WTC11 (cell line): ENCODE measurements at regions not wholly inside any gene's neighbourhood (a gene's known extent, or its start where the extent isn't known, plus 50 kb on each side); places are given as distances from the start of the nearest gene placed in this dataset.

Experiments
- ATAC-seq: fragments of 200-7000 bp; cut with Tn5 transposase; 2 replicates; pipeline ENCODE4 v1.10.0; 2021; ENCODE audit warnings: mild to moderate bottlenecking, moderate library complexity
- CTCF ChIA-PET: fragments of 300-600 bp; sonication (Branson Sonifier 250); formaldehyde crosslinking; loops from one replicate; lab custom pipeline; 2021; ENCODE audit warnings: antibody characterized with exemption; lab: Charles Lee
- POLR2A ChIA-PET: fragments of 350-600 bp; sonication (Branson Sonifier 250); formaldehyde crosslinking; loops from one replicate; lab custom pipeline; 2021; ENCODE audit warnings: antibody characterized with exemption; lab: Charles Lee
- DNase-seq: peaks from one replicate; pipeline ENCODE4 v3.0.0; 2021; ENCODE audit warnings: low spot score
- H3K27ac Mint-ChIP-seq: 2 replicates; pipeline ENCODE4 v1.8.0; 2021; ENCODE audit warnings: mixed read lengths
- H3K27me3 Mint-ChIP-seq: 2 replicates; pipeline ENCODE4 v1.8.0; 2021; ENCODE audit warnings: low read depth, mild to moderate bottlenecking, moderate library complexity, mixed read lengths
- H3K36me3 Mint-ChIP-seq: 2 replicates; pipeline ENCODE4 v1.8.0; 2021; ENCODE audit warnings: mixed read lengths
- H3K4me1 Mint-ChIP-seq: 2 replicates; pipeline ENCODE4 v1.8.0; 2022; ENCODE audit warnings: mixed read lengths
- H3K4me3 Mint-ChIP-seq: 2 replicates; pipeline ENCODE4 v1.8.0; 2021; ENCODE audit warnings: mild to moderate bottlenecking, moderate library complexity, mixed read lengths
- H3K9me3 Mint-ChIP-seq: 2 replicates; pipeline ENCODE4 v1.8.0; 2021; ENCODE audit warnings: mixed read lengths
- CREM ChIP-seq: sonication (generic); formaldehyde crosslinking; IDR thresholded peaks from 2 replicates; pipeline ENCODE4 v1.8.1; 2022; ENCODE audit warnings: mild to moderate bottlenecking, missing genetic modification reagents, moderate library complexity
- EMX1 ChIP-seq: fragments of 250-450 bp; sonication (Bioruptor Pico); IDR thresholded peaks from 2 replicates; pipeline ENCODE4 v1.8.0; 2021; ENCODE audit warnings: mild to moderate bottlenecking
- ESRRA ChIP-seq: sonication (generic); formaldehyde crosslinking; IDR thresholded peaks from 2 replicates; pipeline ENCODE4 v1.8.1; 2022; ENCODE audit warnings: mild to moderate bottlenecking, missing genetic modification reagents, borderline replicate concordance
- FOXK1 ChIP-seq: sonication (generic); formaldehyde crosslinking; IDR thresholded peaks from 2 replicates; pipeline ENCODE4 v1.8.0; 2022; ENCODE audit warnings: mild to moderate bottlenecking, moderate library complexity, missing genetic modification reagents
- GRHL2 ChIP-seq: fragments of 250-450 bp; sonication (Bioruptor Pico); IDR thresholded peaks from 2 replicates; pipeline ENCODE4 v1.8.0; 2022; ENCODE audit warnings: mild to moderate bottlenecking, moderate library complexity; ENCODE audit not compliant: insufficient replicate concordance, severe bottlenecking
- KAT7 ChIP-seq: sonication (generic); formaldehyde crosslinking; IDR thresholded peaks from 2 replicates; pipeline ENCODE4 v1.8.1; 2023; ENCODE audit warnings: missing genetic modification reagents, mild to moderate bottlenecking, borderline replicate concordance
- MXD4 ChIP-seq: fragments of 250-450 bp; sonication (Bioruptor Pico); IDR thresholded peaks from 2 replicates; pipeline ENCODE4 v1.8.0; 2021; ENCODE audit warnings: mild to moderate bottlenecking, moderate library complexity, borderline replicate concordance
- NFATC4 ChIP-seq: fragments of 250-450 bp; sonication (Bioruptor Pico); IDR thresholded peaks from 2 replicates; pipeline ENCODE4 v1.9.0; 2021; ENCODE audit warnings: mild to moderate bottlenecking
- NR3C1 ChIP-seq: sonication (generic); formaldehyde crosslinking; conservative IDR thresholded peaks from 2 replicates; pipeline ENCODE4 v1.8.1; 2023; ENCODE audit warnings: low read depth, mild to moderate bottlenecking, missing genetic modification reagents
- RELA ChIP-seq: sonication (generic); formaldehyde crosslinking; IDR thresholded peaks from 2 replicates; pipeline ENCODE4 v1.8.1; 2022; ENCODE audit warnings: missing genetic modification reagents, mild to moderate bottlenecking, borderline replicate concordance
- RORB ChIP-seq: fragments of 250-450 bp; sonication (Bioruptor Pico); IDR thresholded peaks from 2 replicates; pipeline ENCODE4 v1.9.0; 2021; ENCODE audit warnings: mild to moderate bottlenecking
- SMAD3 ChIP-seq: sonication (generic); formaldehyde crosslinking; IDR thresholded peaks from 2 replicates; pipeline ENCODE4 v1.8.0; 2022; ENCODE audit warnings: missing genetic modification reagents, mild to moderate bottlenecking, borderline replicate concordance
- TEAD1 ChIP-seq: sonication (generic); formaldehyde crosslinking; IDR thresholded peaks from 2 replicates; pipeline ENCODE4 v1.8.0; 2022; ENCODE audit warnings: mild to moderate bottlenecking, missing genetic modification reagents
- TEAD4 ChIP-seq: sonication (generic); formaldehyde crosslinking; IDR thresholded peaks from 2 replicates; pipeline ENCODE4 v1.8.0; 2022; ENCODE audit warnings: mild to moderate bottlenecking, missing genetic modification reagents
- ZBTB21 ChIP-seq: sonication (generic); formaldehyde crosslinking; IDR thresholded peaks from 2 replicates; pipeline ENCODE4 v1.8.1; 2023; ENCODE audit warnings: mild to moderate bottlenecking, missing genetic modification reagents, borderline replicate concordance
- TF ChIP-seq, protein P1 (sequence below): fragments of 200-600 bp; IDR thresholded peaks from 2 replicates; pipeline ENCODE4 v1.8.0; 2022; ENCODE audit warnings: antibody characterized with exemption
- TF ChIP-seq, protein P2 (sequence below): sonication (generic); formaldehyde crosslinking; IDR thresholded peaks from 2 replicates; pipeline ENCODE4 v1.8.1; 2022; ENCODE audit warnings: missing genetic modification reagents, borderline replicate concordance
- TF ChIP-seq, protein P3 (sequence below): sonication (generic); formaldehyde crosslinking; IDR thresholded peaks from 2 replicates; pipeline ENCODE4 v1.8.0; 2023; ENCODE audit warnings: missing genetic modification reagents
- TF ChIP-seq, protein P4 (sequence below): sonication (generic); formaldehyde crosslinking; IDR thresholded peaks from 2 replicates; pipeline ENCODE4 v1.8.1; 2023; ENCODE audit warnings: mild to moderate bottlenecking, missing genetic modification reagents
- TF ChIP-seq, protein P5 (sequence below): sonication (generic); formaldehyde crosslinking; IDR thresholded peaks from 2 replicates; pipeline ENCODE4 v1.8.0; 2023; ENCODE audit warnings: missing genetic modification reagents, mild to moderate bottlenecking, borderline replicate concordance
- TF ChIP-seq, protein P6 (sequence below): fragments of 250-450 bp; sonication (Bioruptor Pico); IDR thresholded peaks from 2 replicates; pipeline ENCODE4 v1.8.0; 2021; ENCODE audit warnings: mild to moderate bottlenecking
- TF ChIP-seq, protein P7 (sequence below): sonication (generic); formaldehyde crosslinking; conservative IDR thresholded peaks from 2 replicates; pipeline ENCODE4 v1.8.1; 2022; ENCODE audit warnings: mild to moderate bottlenecking, missing genetic modification reagents
- TF ChIP-seq, protein P8 (sequence below): sonication (generic); formaldehyde crosslinking; IDR thresholded peaks from 2 replicates; pipeline ENCODE4 v1.8.1; 2022; ENCODE audit warnings: mild to moderate bottlenecking, moderate library complexity, missing genetic modification reagents

DNA sequence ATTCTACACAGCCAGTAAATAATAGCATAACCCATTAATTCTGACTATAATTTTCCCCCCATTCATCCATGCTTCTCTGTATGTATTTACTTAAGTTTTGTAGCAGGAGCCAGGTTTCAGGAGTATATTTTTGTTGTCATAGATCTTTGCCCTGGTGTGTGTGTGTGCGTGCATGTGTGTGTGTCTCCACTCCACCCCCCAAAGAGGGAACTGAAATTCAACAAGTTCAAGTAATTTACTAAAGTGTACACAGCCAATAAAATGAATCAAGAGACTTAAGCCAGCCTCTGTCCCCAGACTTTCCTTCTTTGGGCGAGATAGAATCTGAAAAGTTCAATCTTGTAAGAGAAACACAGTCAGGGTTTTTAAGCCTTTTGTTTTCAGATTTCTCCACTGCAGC lies 792.0 kb downstream of the MED13L start:
- ChIA-PET POLR2A (no interaction called here), CTCF (interaction anchor here (1.3 kb wide), 1 partner anchor 18 kb away, joined by 3 read pairs; no protein-coding TSS in a partner anchor)
- H3K4me1 Mint-ChIP-seq, result no peaks in the 10 kb centered on the region
- peaks cover 26% of the 10 kb centered on the region for H3K9me3 Mint-ChIP-seq
- H3K27ac Mint-ChIP-seq, result no peak overlapping the region
- TF ChIP-seq KAT7 (CRISPR knock-in tag), result no peak
- no peak for TF ChIP-seq RORB (CRISPR knock-in tag)
- TF ChIP-seq, protein P1, sequence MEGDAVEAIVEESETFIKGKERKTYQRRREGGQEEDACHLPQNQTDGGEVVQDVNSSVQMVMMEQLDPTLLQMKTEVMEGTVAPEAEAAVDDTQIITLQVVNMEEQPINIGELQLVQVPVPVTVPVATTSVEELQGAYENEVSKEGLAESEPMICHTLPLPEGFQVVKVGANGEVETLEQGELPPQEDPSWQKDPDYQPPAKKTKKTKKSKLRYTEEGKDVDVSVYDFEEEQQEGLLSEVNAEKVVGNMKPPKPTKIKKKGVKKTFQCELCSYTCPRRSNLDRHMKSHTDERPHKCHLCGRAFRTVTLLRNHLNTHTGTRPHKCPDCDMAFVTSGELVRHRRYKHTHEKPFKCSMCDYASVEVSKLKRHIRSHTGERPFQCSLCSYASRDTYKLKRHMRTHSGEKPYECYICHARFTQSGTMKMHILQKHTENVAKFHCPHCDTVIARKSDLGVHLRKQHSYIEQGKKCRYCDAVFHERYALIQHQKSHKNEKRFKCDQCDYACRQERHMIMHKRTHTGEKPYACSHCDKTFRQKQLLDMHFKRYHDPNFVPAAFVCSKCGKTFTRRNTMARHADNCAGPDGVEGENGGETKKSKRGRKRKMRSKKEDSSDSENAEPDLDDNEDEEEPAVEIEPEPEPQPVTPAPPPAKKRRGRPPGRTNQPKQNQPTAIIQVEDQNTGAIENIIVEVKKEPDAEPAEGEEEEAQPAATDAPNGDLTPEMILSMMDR, result no peak
- TF ChIP-seq, protein P2, sequence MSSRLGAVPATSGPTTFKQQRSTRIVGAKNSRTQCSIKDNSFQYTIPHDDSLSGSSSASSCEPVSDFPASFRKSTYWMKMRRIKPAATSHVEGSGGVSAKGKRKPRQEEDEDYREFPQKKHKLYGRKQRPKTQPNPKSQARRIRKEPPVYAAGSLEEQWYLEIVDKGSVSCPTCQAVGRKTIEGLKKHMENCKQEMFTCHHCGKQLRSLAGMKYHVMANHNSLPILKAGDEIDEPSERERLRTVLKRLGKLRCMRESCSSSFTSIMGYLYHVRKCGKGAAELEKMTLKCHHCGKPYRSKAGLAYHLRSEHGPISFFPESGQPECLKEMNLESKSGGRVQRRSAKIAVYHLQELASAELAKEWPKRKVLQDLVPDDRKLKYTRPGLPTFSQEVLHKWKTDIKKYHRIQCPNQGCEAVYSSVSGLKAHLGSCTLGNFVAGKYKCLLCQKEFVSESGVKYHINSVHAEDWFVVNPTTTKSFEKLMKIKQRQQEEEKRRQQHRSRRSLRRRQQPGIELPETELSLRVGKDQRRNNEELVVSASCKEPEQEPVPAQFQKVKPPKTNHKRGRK (CRISPR knock-in tag), result no peak
- no peak for TF ChIP-seq NR3C1 (CRISPR knock-in tag)
- H3K36me3 Mint-ChIP-seq, result peaks cover 10% of the 10 kb centered on the region
- H3K4me3 Mint-ChIP-seq, result no peak overlapping the region
- DNase-seq (no peak), ATAC-seq (no peak)
- H3K27me3 Mint-ChIP-seq, result no peaks in the 10 kb centered on the region

DNA sequence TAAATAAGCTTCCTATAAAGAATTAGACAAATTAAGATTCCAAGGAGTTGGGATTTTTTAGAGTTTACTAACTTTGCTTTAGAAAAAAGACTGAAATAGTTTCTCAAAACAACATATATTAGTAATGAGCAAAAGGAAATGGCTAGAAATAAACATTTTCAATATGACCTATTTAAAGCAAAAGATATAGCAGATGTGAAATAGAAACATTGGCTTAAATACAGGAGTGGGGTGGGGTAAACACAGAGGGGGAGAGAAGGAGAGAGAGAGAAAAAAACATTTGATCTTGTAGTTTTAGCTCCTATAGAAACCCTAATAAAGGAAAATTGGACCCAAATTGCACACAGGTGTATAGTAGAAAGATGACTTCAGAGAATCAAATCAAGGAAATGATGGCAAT lies 794.5 kb downstream of the MED13L start:
- Mint-ChIP-seq H3K27me3 (no peaks in the 10 kb centered on the region), H3K27ac (no peak overlapping the region), H3K4me3 (no peak overlapping the region), H3K4me1 (no peaks in the 10 kb centered on the region), H3K9me3 (peaks cover 26% of the 10 kb centered on the region), H3K36me3 (peaks cover 10% of the 10 kb centered on the region)
- no peak for ATAC-seq
- ChIA-PET CTCF (no interaction called here), POLR2A (no interaction called here)
- TF ChIP-seq, protein P3, sequence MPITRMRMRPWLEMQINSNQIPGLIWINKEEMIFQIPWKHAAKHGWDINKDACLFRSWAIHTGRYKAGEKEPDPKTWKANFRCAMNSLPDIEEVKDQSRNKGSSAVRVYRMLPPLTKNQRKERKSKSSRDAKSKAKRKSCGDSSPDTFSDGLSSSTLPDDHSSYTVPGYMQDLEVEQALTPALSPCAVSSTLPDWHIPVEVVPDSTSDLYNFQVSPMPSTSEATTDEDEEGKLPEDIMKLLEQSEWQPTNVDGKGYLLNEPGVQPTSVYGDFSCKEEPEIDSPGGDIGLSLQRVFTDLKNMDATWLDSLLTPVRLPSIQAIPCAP, result no peak
- TF ChIP-seq NFATC4 (no peak), MXD4 (CRISPR knock-in tag) (no peak), GRHL2 (CRISPR knock-in tag) (no peak), RELA (CRISPR knock-in tag) (no peak), EMX1 (no peak), ZBTB21 (CRISPR knock-in tag) (no peak), TEAD1 (no peak), ESRRA (CRISPR knock-in tag) (no peak), SMAD3 (CRISPR knock-in tag) (no peak), FOXK1 (CRISPR knock-in tag) (no peak), CREM (no peak), TEAD4 (CRISPR knock-in tag) (no peak)
- TF ChIP-seq, protein P4, sequence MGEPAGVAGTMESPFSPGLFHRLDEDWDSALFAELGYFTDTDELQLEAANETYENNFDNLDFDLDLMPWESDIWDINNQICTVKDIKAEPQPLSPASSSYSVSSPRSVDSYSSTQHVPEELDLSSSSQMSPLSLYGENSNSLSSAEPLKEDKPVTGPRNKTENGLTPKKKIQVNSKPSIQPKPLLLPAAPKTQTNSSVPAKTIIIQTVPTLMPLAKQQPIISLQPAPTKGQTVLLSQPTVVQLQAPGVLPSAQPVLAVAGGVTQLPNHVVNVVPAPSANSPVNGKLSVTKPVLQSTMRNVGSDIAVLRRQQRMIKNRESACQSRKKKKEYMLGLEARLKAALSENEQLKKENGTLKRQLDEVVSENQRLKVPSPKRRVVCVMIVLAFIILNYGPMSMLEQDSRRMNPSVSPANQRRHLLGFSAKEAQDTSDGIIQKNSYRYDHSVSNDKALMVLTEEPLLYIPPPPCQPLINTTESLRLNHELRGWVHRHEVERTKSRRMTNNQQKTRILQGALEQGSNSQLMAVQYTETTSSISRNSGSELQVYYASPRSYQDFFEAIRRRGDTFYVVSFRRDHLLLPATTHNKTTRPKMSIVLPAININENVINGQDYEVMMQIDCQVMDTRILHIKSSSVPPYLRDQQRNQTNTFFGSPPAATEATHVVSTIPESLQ, result no peak
- TF ChIP-seq, protein P5, sequence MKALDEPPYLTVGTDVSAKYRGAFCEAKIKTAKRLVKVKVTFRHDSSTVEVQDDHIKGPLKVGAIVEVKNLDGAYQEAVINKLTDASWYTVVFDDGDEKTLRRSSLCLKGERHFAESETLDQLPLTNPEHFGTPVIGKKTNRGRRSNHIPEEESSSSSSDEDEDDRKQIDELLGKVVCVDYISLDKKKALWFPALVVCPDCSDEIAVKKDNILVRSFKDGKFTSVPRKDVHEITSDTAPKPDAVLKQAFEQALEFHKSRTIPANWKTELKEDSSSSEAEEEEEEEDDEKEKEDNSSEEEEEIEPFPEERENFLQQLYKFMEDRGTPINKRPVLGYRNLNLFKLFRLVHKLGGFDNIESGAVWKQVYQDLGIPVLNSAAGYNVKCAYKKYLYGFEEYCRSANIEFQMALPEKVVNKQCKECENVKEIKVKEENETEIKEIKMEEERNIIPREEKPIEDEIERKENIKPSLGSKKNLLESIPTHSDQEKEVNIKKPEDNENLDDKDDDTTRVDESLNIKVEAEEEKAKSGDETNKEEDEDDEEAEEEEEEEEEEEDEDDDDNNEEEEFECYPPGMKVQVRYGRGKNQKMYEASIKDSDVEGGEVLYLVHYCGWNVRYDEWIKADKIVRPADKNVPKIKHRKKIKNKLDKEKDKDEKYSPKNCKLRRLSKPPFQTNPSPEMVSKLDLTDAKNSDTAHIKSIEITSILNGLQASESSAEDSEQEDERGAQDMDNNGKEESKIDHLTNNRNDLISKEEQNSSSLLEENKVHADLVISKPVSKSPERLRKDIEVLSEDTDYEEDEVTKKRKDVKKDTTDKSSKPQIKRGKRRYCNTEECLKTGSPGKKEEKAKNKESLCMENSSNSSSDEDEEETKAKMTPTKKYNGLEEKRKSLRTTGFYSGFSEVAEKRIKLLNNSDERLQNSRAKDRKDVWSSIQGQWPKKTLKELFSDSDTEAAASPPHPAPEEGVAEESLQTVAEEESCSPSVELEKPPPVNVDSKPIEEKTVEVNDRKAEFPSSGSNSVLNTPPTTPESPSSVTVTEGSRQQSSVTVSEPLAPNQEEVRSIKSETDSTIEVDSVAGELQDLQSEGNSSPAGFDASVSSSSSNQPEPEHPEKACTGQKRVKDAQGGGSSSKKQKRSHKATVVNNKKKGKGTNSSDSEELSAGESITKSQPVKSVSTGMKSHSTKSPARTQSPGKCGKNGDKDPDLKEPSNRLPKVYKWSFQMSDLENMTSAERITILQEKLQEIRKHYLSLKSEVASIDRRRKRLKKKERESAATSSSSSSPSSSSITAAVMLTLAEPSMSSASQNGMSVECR, result no peak
- TF ChIP-seq, protein P6, sequence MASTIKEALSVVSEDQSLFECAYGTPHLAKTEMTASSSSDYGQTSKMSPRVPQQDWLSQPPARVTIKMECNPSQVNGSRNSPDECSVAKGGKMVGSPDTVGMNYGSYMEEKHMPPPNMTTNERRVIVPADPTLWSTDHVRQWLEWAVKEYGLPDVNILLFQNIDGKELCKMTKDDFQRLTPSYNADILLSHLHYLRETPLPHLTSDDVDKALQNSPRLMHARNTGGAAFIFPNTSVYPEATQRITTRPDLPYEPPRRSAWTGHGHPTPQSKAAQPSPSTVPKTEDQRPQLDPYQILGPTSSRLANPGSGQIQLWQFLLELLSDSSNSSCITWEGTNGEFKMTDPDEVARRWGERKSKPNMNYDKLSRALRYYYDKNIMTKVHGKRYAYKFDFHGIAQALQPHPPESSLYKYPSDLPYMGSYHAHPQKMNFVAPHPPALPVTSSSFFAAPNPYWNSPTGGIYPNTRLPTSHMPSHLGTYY, result no peak
- TF ChIP-seq, protein P7, sequence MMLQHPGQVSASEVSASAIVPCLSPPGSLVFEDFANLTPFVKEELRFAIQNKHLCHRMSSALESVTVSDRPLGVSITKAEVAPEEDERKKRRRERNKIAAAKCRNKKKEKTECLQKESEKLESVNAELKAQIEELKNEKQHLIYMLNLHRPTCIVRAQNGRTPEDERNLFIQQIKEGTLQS (CRISPR knock-in tag), result no peak
- TF ChIP-seq, protein P8, sequence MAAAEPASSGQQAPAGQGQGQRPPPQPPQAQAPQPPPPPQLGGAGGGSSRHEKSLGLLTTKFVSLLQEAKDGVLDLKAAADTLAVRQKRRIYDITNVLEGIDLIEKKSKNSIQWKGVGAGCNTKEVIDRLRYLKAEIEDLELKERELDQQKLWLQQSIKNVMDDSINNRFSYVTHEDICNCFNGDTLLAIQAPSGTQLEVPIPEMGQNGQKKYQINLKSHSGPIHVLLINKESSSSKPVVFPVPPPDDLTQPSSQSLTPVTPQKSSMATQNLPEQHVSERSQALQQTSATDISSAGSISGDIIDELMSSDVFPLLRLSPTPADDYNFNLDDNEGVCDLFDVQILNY (CRISPR knock-in tag), result no peak
- DNase-seq, result no peak
